Activated CD8-positive, alpha-beta T cell treated with anti-CD3 and anti-CD28 coated beads for 36 hours (primary cell): ENCODE measurements at regions not wholly inside any gene's neighbourhood (a gene's known extent, or its start where the extent isn't known, plus 50 kb on each side); places are given as distances from the start of the nearest gene placed in this dataset.
A peak's percentile ranks its signal among the peaks of the same experiment; 100 is the strongest.
"Not testable (repeated sequence)": the region's sequence is repeated elsewhere in the genome, so short reads cannot be mapped to it uniquely, and the experiment has no call there.

Experiments used
- ATAC-seq: fragments of 200-7000 bp; cut with Tn5 transposase; one replicate; pipeline ENCODE4 v1.10.0; 2021; ENCODE audit warnings: mild to moderate bottlenecking, moderate library complexity
- CTCF ChIA-PET: fragments of 350-600 bp; sonication (Branson Sonifier 250); formaldehyde crosslinking; loops from one replicate; lab custom pipeline; 2021; ENCODE audit warnings: antibody characterized with exemption; lab: Charles Lee
- POLR2A ChIA-PET: fragments of 350-600 bp; sonication (Branson Sonifier 250); formaldehyde crosslinking; loops from one replicate; lab custom pipeline; 2021; ENCODE audit warnings: antibody characterized with exemption; lab: Charles Lee
- DNase-seq: peaks from one replicate; pipeline ENCODE4 v3.0.0-alpha.2; 2020
- H3K27ac Mint-ChIP-seq: one replicate; pipeline ENCODE4 v1.8.0; 2021; ENCODE audit warnings: mild to moderate bottlenecking, mixed read lengths
- H3K27me3 Mint-ChIP-seq: one replicate; pipeline ENCODE4 v1.8.0; 2021; ENCODE audit warnings: mixed read lengths
- H3K36me3 Mint-ChIP-seq: one replicate; pipeline ENCODE4 v1.8.0; 2021; ENCODE audit warnings: low read depth, mixed read lengths
- H3K4me1 Mint-ChIP-seq: one replicate; pipeline ENCODE4 v1.8.0; 2021; ENCODE audit warnings: low read depth, mixed read lengths
- H3K4me3 Mint-ChIP-seq: one replicate; pipeline ENCODE4 v1.8.0; 2021; ENCODE audit warnings: mild to moderate bottlenecking, moderate library complexity, mixed read lengths
- H3K9me3 Mint-ChIP-seq: one replicate; pipeline ENCODE4 v1.8.0; 2021; ENCODE audit warnings: mixed read lengths
- intact Hi-C: fragments of 100-400 bp; cut with micrococcal nuclease; formaldehyde crosslinking; loops from one replicate; pipeline ENCODE4 v1.10.0; 2022
- TF ChIP-seq, protein P1 (sequence below): fragments of 200-600 bp; IDR thresholded peaks from one replicate; pipeline ENCODE4 v1.8.0; 2022; ENCODE audit warnings: antibody characterized with exemption, mild to moderate bottlenecking

DNA sequence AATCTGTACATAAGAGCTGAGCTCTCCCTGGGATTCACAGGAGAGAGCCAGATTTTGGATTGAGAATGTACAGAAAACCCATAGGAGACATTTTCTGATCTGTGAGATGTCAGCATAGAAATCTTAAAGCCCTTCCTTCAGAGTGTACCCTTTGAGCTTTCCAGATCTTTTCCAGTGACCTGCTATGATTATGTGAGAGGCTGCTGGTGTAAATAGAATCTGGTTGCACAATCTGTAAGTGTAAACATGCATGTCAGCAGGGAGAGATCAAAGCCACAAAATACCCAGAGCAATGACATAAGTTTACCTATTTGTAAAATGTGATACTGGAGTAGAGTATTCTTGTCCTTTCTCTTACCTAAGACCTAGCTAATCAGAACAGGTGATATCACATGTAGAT is 471.9 kb downstream of the FOXD4L5 start:
- H3K36me3 Mint-ChIP-seq, H3K4me1 Mint-ChIP-seq, CTCF ChIA-PET, POLR2A ChIA-PET, H3K27ac Mint-ChIP-seq, ATAC-seq, intact Hi-C loops, H3K27me3 Mint-ChIP-seq, DNase-seq, H3K9me3 Mint-ChIP-seq, H3K4me3 Mint-ChIP-seq: not testable (repeated sequence)

GRCh38 chr9:64778667-64779066 is 506.3 kb downstream of the FOXD4L5 start:
- H3K4me3 Mint-ChIP-seq, DNase-seq, POLR2A ChIA-PET, H3K4me1 Mint-ChIP-seq, ATAC-seq, H3K27me3 Mint-ChIP-seq, H3K9me3 Mint-ChIP-seq, H3K36me3 Mint-ChIP-seq, intact Hi-C loops, CTCF ChIA-PET, H3K27ac Mint-ChIP-seq: not testable (repeated sequence)

DNA sequence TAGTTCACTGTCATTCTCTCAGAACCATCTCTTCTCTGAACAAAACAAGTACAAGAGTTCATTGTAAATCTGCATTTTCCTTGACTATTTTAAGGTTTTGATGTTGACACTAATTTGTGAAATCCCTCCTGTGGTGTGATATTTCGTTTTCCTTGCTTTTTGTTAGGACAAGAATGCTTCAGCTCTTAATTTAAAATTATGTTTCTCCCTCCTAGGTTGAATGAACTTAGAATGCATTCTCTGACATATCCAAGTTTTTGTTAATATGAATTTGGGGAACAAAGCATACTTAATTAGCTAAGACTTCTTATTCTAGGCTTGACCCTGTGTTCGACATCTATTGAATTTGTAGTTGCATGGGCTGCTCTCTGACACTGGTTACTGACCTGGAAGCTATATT is 508.7 kb downstream of the FOXD4L5 start:
- H3K36me3 Mint-ChIP-seq, DNase-seq, H3K4me1 Mint-ChIP-seq, intact Hi-C loops, H3K9me3 Mint-ChIP-seq, ATAC-seq, POLR2A ChIA-PET, CTCF ChIA-PET, H3K27ac Mint-ChIP-seq, H3K4me3 Mint-ChIP-seq: not testable (repeated sequence)
- H3K27me3 Mint-ChIP-seq, result peaks cover 10% of the 10 kb centered on the region

- POLR2A ChIA-PET, H3K36me3 Mint-ChIP-seq, CTCF ChIA-PET, intact Hi-C loops, ATAC-seq, H3K9me3 Mint-ChIP-seq, H3K4me3 Mint-ChIP-seq, H3K27ac Mint-ChIP-seq, H3K4me1 Mint-ChIP-seq: not testable (repeated sequence)
- H3K27me3 Mint-ChIP-seq, result peaks cover 11% of the 10 kb centered on the region
- DNase-seq, result peak; percentile 7
Measured at GRCh38 chr9:64774813-64775793, 509.9 kb downstream of the FOXD4L5 start.

GRCh38 chr9:64774004-64774812 is 510.8 kb downstream of the FOXD4L5 start:
- ATAC-seq, H3K36me3 Mint-ChIP-seq, intact Hi-C loops, H3K4me1 Mint-ChIP-seq, CTCF ChIA-PET, H3K9me3 Mint-ChIP-seq, POLR2A ChIA-PET, H3K4me3 Mint-ChIP-seq, H3K27ac Mint-ChIP-seq: not testable (repeated sequence)
- DNase-seq, result peak; percentile 1
- peaks cover 12% of the 10 kb centered on the region for H3K27me3 Mint-ChIP-seq

DNA sequence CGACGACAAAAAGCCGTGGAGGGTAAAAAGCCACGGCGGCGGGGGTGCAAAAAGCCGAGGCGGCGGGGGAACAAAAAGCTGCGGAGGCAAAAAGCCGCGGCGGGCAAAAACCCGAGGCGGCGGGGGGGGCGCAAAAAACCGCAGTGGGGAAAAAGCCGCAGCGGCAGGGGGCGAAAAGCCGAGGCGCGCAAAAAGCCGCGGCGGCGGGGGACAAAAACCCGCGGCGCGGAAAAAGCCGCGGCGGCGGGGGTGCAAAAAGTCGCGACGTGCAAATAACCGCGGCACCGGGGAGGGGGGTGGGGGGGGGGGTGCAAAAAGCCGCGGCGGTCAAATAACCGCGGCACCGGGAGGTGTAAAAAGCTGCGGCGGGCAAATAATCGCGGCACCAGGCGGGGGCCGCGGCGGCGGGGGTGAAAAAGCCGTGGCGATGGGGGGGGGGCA is 511.5 kb downstream of the FOXD4L5 start:
- CTCF ChIA-PET, result no interaction called here
- POLR2A ChIA-PET, result no interaction called here
- Mint-ChIP-seq H3K4me3 (no peak overlapping the region), H3K36me3 (no peaks in the 10 kb centered on the region), H3K9me3 (no peaks in the 10 kb centered on the region), H3K27ac (no peak overlapping the region), H3K27me3 (peaks cover 12% of the 10 kb centered on the region), H3K4me1 (no peaks in the 10 kb centered on the region)
- TF ChIP-seq, protein P1, sequence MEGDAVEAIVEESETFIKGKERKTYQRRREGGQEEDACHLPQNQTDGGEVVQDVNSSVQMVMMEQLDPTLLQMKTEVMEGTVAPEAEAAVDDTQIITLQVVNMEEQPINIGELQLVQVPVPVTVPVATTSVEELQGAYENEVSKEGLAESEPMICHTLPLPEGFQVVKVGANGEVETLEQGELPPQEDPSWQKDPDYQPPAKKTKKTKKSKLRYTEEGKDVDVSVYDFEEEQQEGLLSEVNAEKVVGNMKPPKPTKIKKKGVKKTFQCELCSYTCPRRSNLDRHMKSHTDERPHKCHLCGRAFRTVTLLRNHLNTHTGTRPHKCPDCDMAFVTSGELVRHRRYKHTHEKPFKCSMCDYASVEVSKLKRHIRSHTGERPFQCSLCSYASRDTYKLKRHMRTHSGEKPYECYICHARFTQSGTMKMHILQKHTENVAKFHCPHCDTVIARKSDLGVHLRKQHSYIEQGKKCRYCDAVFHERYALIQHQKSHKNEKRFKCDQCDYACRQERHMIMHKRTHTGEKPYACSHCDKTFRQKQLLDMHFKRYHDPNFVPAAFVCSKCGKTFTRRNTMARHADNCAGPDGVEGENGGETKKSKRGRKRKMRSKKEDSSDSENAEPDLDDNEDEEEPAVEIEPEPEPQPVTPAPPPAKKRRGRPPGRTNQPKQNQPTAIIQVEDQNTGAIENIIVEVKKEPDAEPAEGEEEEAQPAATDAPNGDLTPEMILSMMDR, result no peak
- ATAC-seq (no peak), DNase-seq (peak; percentile 2)
- intact Hi-C loops, result no loop called here

DNA sequence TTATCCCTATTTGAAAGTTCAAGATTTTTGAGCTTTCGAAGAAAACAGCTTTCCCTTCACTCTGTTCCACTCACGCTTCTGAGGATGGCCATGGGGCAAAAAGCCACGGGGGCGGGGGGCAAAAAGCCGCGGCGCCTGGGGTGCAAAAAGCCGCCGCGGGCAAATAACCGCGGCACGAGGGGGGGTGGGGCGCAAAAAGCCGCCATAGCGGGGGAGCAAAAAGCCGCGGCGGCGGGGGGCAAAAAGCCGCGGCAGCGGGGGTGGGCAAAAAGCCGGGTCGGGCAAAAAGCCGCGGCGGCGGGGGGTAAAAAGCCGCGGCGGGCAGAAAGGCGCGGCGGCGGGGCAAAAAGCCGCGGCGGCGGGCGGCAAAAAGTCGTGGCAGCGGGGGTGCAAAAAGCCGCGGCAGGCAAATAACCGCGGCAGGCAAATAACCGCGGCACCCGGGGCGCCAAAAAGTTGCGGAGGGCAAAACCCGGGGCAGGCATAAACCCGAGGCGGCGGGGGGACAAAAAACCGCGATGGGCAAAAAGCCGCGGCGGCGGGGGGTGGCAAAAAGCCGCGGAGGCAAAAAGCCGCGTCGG is 512.2 kb downstream of the FOXD4L5 start:
- peak; percentile 1 for DNase-seq
- intact Hi-C loops, POLR2A ChIA-PET, H3K4me3 Mint-ChIP-seq, H3K9me3 Mint-ChIP-seq, CTCF ChIA-PET, H3K4me1 Mint-ChIP-seq, ATAC-seq, H3K36me3 Mint-ChIP-seq, H3K27ac Mint-ChIP-seq: not testable (repeated sequence)
- peaks cover 12% of the 10 kb centered on the region for H3K27me3 Mint-ChIP-seq

GRCh38 chr9:64772123-64772736 is 512.8 kb downstream of the FOXD4L5 start:
- H3K36me3 Mint-ChIP-seq, H3K27ac Mint-ChIP-seq, H3K4me3 Mint-ChIP-seq, ATAC-seq, intact Hi-C loops, H3K9me3 Mint-ChIP-seq, H3K4me1 Mint-ChIP-seq, POLR2A ChIA-PET, CTCF ChIA-PET: not testable (repeated sequence)
- H3K27me3 Mint-ChIP-seq, result peaks cover 12% of the 10 kb centered on the region
- peak; percentile 1 for DNase-seq
